ENCODE measurements at regions not wholly inside any gene's neighbourhood (a gene's known extent, or its start where the extent isn't known, plus 50 kb on each side); places are given as distances from the start of the nearest gene placed in this dataset.

GRCh38 chr9:74037274-74037673 is 459.9 kb upstream of the RORB start:
- no peak for TF ChIP-seq CTCF (IDR thresholded peaks at IDR 0.05)
- no peak for TF ChIP-seq POLR2A (IDR thresholded peaks at IDR 0.05)
